Astrocyte (in vitro differentiated cells and primary cell): ENCODE measurements at regions not wholly inside any gene's neighbourhood (a gene's known extent, or its start where the extent isn't known, plus 50 kb on each side); places are given as distances from the start of the nearest gene placed in this dataset.

Experiments
- DNase-seq: peaks from one replicate; pipeline ENCODE4 v3.0.0-alpha.2; 2010; ENCODE audit warnings: low read depth
- FAIRE-seq: peaks from 2 replicates; lab custom pipeline; 2011; peaks lifted over from hg19 to GRCh38; lab: Jason Lieb, UNC
- H2AFZ ChIP-seq: 2 replicates; pipeline ENCODE4 v1.6.0; 2012; ENCODE audit warnings: low read depth, low read length, inconsistent platforms
- H3K27ac ChIP-seq: 2 replicates; pipeline ENCODE4 v1.5.1; 2011; ENCODE audit warnings: low read depth, low read length, inconsistent platforms
- H3K27me3 ChIP-seq: 2 replicates; pipeline ENCODE4 v1.6.0; 2011; ENCODE audit warnings: low read length, inconsistent platforms; ENCODE audit not compliant: insufficient read depth
- H3K36me3 ChIP-seq: 2 replicates; pipeline ENCODE4 v1.5.1; 2011; ENCODE audit warnings: low read length, inconsistent platforms; ENCODE audit not compliant: insufficient read depth
- H3K4me1 ChIP-seq: 2 replicates; pipeline ENCODE4 v1.5.1; 2011; ENCODE audit warnings: low read length, inconsistent platforms; ENCODE audit not compliant: insufficient read depth
- H3K4me2 ChIP-seq: 2 replicates; pipeline ENCODE4 v1.6.0; 2012; ENCODE audit warnings: low read length, inconsistent platforms
- H3K4me3 ChIP-seq: 2 replicates; pipeline ENCODE4 v1.5.1; 2011; ENCODE audit warnings: low read depth, mild to moderate bottlenecking, low read length, inconsistent platforms; ENCODE audit not compliant: insufficient read depth
- H3K79me2 ChIP-seq: 2 replicates; pipeline ENCODE4 v1.6.0; 2012; ENCODE audit warnings: mild to moderate bottlenecking, low read length, inconsistent platforms; ENCODE audit not compliant: insufficient read depth
- H3K9ac ChIP-seq: 2 replicates; pipeline ENCODE4 v1.6.0; 2012; ENCODE audit warnings: mild to moderate bottlenecking, low read length, inconsistent platforms
- H3K9me3 ChIP-seq: 2 replicates; pipeline ENCODE4 v1.5.1; 2012; ENCODE audit warnings: low read depth, mild to moderate bottlenecking, low read length, inconsistent platforms; ENCODE audit not compliant: insufficient read depth
- H4K20me1 ChIP-seq: 2 replicates; pipeline ENCODE4 v1.6.0; 2012; ENCODE audit warnings: low read length, inconsistent platforms; ENCODE audit not compliant: insufficient read depth
- H3K27ac Mint-ChIP-seq: one replicate; pipeline ENCODE4 v1.8.0; 2021; ENCODE audit warnings: mild to moderate bottlenecking, mixed read lengths; ENCODE audit not compliant: unreplicated experiment
- H3K27me3 Mint-ChIP-seq: one replicate; pipeline ENCODE4 v1.8.0; 2021; ENCODE audit warnings: low read depth, mixed read lengths; ENCODE audit not compliant: unreplicated experiment
- H3K36me3 Mint-ChIP-seq: one replicate; pipeline ENCODE4 v1.8.0; 2021; ENCODE audit warnings: low read depth, mixed read lengths; ENCODE audit not compliant: unreplicated experiment
- H3K4me1 Mint-ChIP-seq: one replicate; pipeline ENCODE4 v1.8.0; 2021; ENCODE audit warnings: low read depth, mixed read lengths; ENCODE audit not compliant: unreplicated experiment
- H3K4me3 Mint-ChIP-seq: one replicate; pipeline ENCODE4 v1.8.0; 2021; ENCODE audit warnings: mild to moderate bottlenecking, moderate library complexity, mixed read lengths; ENCODE audit not compliant: unreplicated experiment
- H3K9me3 Mint-ChIP-seq: one replicate; pipeline ENCODE4 v1.8.0; 2021; ENCODE audit warnings: mild to moderate bottlenecking, mixed read lengths; ENCODE audit not compliant: unreplicated experiment
- CTCF ChIP-seq: IDR thresholded peaks from 2 replicates; pipeline ENCODE4 v1.5.1; 2011; ENCODE audit warnings: low read depth, mild to moderate bottlenecking, inconsistent platforms, low read length, moderate library complexity; ENCODE audit not compliant: insufficient read depth
- EZH2 ChIP-seq: IDR thresholded peaks from 2 replicates; pipeline ENCODE4 v1.6.1; 2012; ENCODE audit warnings: mild to moderate bottlenecking, low read length, inconsistent platforms; ENCODE audit not compliant: insufficient read depth

GRCh38 chr18:78610179-78610578, 369.4 kb upstream of the SALL3 start:
- no peak overlapping the region for H3K27ac ChIP-seq
- no peaks in the 10 kb centered on the region for H3K36me3 ChIP-seq
- Mint-ChIP-seq H3K9me3 (peaks cover 13% of the 10 kb centered on the region), H3K36me3 (no peaks in the 10 kb centered on the region), H3K4me3 (no peak overlapping the region), H3K27me3 (no peaks in the 10 kb centered on the region), H3K4me1 (no peaks in the 10 kb centered on the region), H3K27ac (no peak overlapping the region)
- H3K9ac ChIP-seq, result no peak overlapping the region
- H2AFZ ChIP-seq, result no peak overlapping the region
- FAIRE-seq (no peak), DNase-seq (no peak)
- no peak overlapping the region for H3K4me2 ChIP-seq
- no peaks in the 10 kb centered on the region for H4K20me1 ChIP-seq
- H3K27me3 ChIP-seq, result no peaks in the 10 kb centered on the region
- TF ChIP-seq CTCF (no peak), EZH2 (no peak)
- H3K79me2 ChIP-seq, result no peaks in the 10 kb centered on the region
- no peak overlapping the region for H3K4me3 ChIP-seq
- peaks cover 14% of the 10 kb centered on the region for H3K9me3 ChIP-seq
- no peaks in the 10 kb centered on the region for H3K4me1 ChIP-seq

GRCh38 chr18:78611201-78611800, 368.3 kb upstream of the SALL3 start:
- Histone ChIP-seq H3K9me3 (peaks cover 7% of the 10 kb centered on the region), H3K4me2 (no peak overlapping the region), H3K27me3 (no peaks in the 10 kb centered on the region), H3K4me1 (no peaks in the 10 kb centered on the region), H2AFZ (no peak overlapping the region), H3K4me3 (no peak overlapping the region), H3K79me2 (no peaks in the 10 kb centered on the region), H3K27ac (no peak overlapping the region), H3K9ac (no peak overlapping the region), H3K36me3 (no peaks in the 10 kb centered on the region), H4K20me1 (no peaks in the 10 kb centered on the region)
- Mint-ChIP-seq H3K27me3 (no peaks in the 10 kb centered on the region), H3K27ac (no peak overlapping the region), H3K36me3 (no peaks in the 10 kb centered on the region), H3K4me1 (no peaks in the 10 kb centered on the region), H3K9me3 (peaks cover 15% of the 10 kb centered on the region), H3K4me3 (no peak overlapping the region)
- TF ChIP-seq EZH2, result no peak
- DNase-seq (no peak), FAIRE-seq (no peak)

GRCh38 chr18:78611869-78612268, 367.7 kb upstream of the SALL3 start:
- Mint-ChIP-seq H3K9me3 (peaks cover 15% of the 10 kb centered on the region), H3K27me3 (no peaks in the 10 kb centered on the region), H3K27ac (no peak overlapping the region), H3K36me3 (no peaks in the 10 kb centered on the region), H3K4me3 (no peak overlapping the region), H3K4me1 (no peaks in the 10 kb centered on the region)
- Histone ChIP-seq H3K79me2 (no peaks in the 10 kb centered on the region), H3K4me1 (no peaks in the 10 kb centered on the region), H3K27ac (no peak overlapping the region), H3K4me3 (no peak overlapping the region), H3K9me3 (peaks cover 8% of the 10 kb centered on the region), H2AFZ (no peak overlapping the region), H3K27me3 (no peaks in the 10 kb centered on the region), H4K20me1 (no peaks in the 10 kb centered on the region), H3K36me3 (no peaks in the 10 kb centered on the region), H3K9ac (no peak overlapping the region), H3K4me2 (no peak overlapping the region)
- TF ChIP-seq EZH2 (no peak), CTCF (no peak)
- FAIRE-seq, result no peak
- no peak for DNase-seq
